ENCODE measurements at regions not wholly inside any gene's neighbourhood (a gene's known extent, or its start where the extent isn't known, plus 50 kb on each side); places are given as distances from the start of the nearest gene placed in this dataset.

- in situ Hi-C loops (cut with HindIII; ENCODE audit: low pct_ligation_motif_present, low pct_unique_long_range_greater_than_20kb, low sequenced_read_pairs) = no loop called here
Measured at GRCh38 chr4:59195839-59196238, 2004.3 kb upstream of the ADGRL3 start.

GRCh38 chr4:59200992-59201391 is 1999.1 kb upstream of the ADGRL3 start:
- in situ Hi-C loops (cut with HindIII; ENCODE audit: low pct_ligation_motif_present, low pct_unique_long_range_greater_than_20kb, low sequenced_read_pairs) = no loop called here
- DNase-seq = no peak

More at GRCh38 chr4:59195839-59196238, 2004.3 kb upstream of the ADGRL3 start:
- no peak for DNase-seq

- in situ Hi-C loops (cut with HindIII; ENCODE audit: low pct_ligation_motif_present, low pct_unique_long_range_greater_than_20kb, low sequenced_read_pairs) = no loop called here
- no peak for DNase-seq
Measured at GRCh38 chr4:59217910-59218631, 1982.1 kb upstream of the ADGRL3 start.

GRCh38 chr4:59222221-59222620 is 1977.9 kb upstream of the ADGRL3 start:
- in situ Hi-C loops (cut with HindIII; ENCODE audit: low pct_ligation_motif_present, low pct_unique_long_range_greater_than_20kb, low sequenced_read_pairs) = no loop called here
- DNase-seq = no peak

- no peak for DNase-seq
- in situ Hi-C loops (cut with HindIII; ENCODE audit: low pct_ligation_motif_present, low pct_unique_long_range_greater_than_20kb, low sequenced_read_pairs) = no loop called here
Measured at GRCh38 chr4:59223292-59223941, 1976.7 kb upstream of the ADGRL3 start.

- no peak for DNase-seq
- in situ Hi-C loops (cut with HindIII; ENCODE audit: low pct_ligation_motif_present, low pct_unique_long_range_greater_than_20kb, low sequenced_read_pairs) = no loop called here
Measured at GRCh38 chr4:59238212-59238611, 1961.9 kb upstream of the ADGRL3 start.

GRCh38 chr4:59240011-59240410 is 1960.1 kb upstream of the ADGRL3 start:
- no peak for DNase-seq
- in situ Hi-C loops (cut with HindIII; ENCODE audit: low pct_ligation_motif_present, low pct_unique_long_range_greater_than_20kb, low sequenced_read_pairs) = no loop called here

- no peak for DNase-seq
- in situ Hi-C loops (cut with HindIII; ENCODE audit: low pct_ligation_motif_present, low pct_unique_long_range_greater_than_20kb, low sequenced_read_pairs) = no loop called here
Measured at GRCh38 chr4:59243038-59243437, 1957.1 kb upstream of the ADGRL3 start.

- peak; percentile 27 for DNase-seq
- in situ Hi-C loops (cut with HindIII; ENCODE audit: low pct_ligation_motif_present, low pct_unique_long_range_greater_than_20kb, low sequenced_read_pairs) = no loop called here
Measured at GRCh38 chr4:59247032-59247431, 1953.1 kb upstream of the ADGRL3 start.

GRCh38 chr4:59248313-59248712 is 1951.8 kb upstream of the ADGRL3 start:
- DNase-seq = no peak
- in situ Hi-C loops (cut with HindIII; ENCODE audit: low pct_ligation_motif_present, low pct_unique_long_range_greater_than_20kb, low sequenced_read_pairs) = no loop called here

GRCh38 chr4:59249110-59249509 is 1951.0 kb upstream of the ADGRL3 start:
- DNase-seq = no peak
- in situ Hi-C loops (cut with HindIII; ENCODE audit: low pct_ligation_motif_present, low pct_unique_long_range_greater_than_20kb, low sequenced_read_pairs) = no loop called here

GRCh38 chr4:59258002-59258401 is 1942.1 kb upstream of the ADGRL3 start:
- DNase-seq = no peak
- in situ Hi-C loops (cut with HindIII; ENCODE audit: low pct_ligation_motif_present, low pct_unique_long_range_greater_than_20kb, low sequenced_read_pairs) = no loop called here

- in situ Hi-C loops (cut with HindIII; ENCODE audit: low pct_ligation_motif_present, low pct_unique_long_range_greater_than_20kb, low sequenced_read_pairs) = no loop called here
- DNase-seq = no peak
Measured at GRCh38 chr4:59307609-59308008, 1892.5 kb upstream of the ADGRL3 start.

GRCh38 chr4:59314637-59315036 is 1885.5 kb upstream of the ADGRL3 start:
- in situ Hi-C loops (cut with HindIII; ENCODE audit: low pct_ligation_motif_present, low pct_unique_long_range_greater_than_20kb, low sequenced_read_pairs) = no loop called here
- DNase-seq = no peak

- in situ Hi-C loops (cut with HindIII; ENCODE audit: low pct_ligation_motif_present, low pct_unique_long_range_greater_than_20kb, low sequenced_read_pairs) = no loop called here
- DNase-seq = no peak
Measured at GRCh38 chr4:59339631-59340030, 1860.5 kb upstream of the ADGRL3 start.

- no peak for DNase-seq
Measured at GRCh38 chr4:59341506-59341905, 1858.6 kb upstream of the ADGRL3 start.

GRCh38 chr4:59348949-59349348 is 1851.2 kb upstream of the ADGRL3 start:
- no peak for DNase-seq
- in situ Hi-C loops (cut with HindIII; ENCODE audit: low pct_ligation_motif_present, low pct_unique_long_range_greater_than_20kb, low sequenced_read_pairs) = no loop called here

More at GRCh38 chr4:59341506-59341905, 1858.6 kb upstream of the ADGRL3 start:
- in situ Hi-C loops (cut with HindIII; ENCODE audit: low pct_ligation_motif_present, low pct_unique_long_range_greater_than_20kb, low sequenced_read_pairs) = no loop called here

GRCh38 chr4:59369229-59369628 is 1830.9 kb upstream of the ADGRL3 start:
- in situ Hi-C loops (cut with HindIII; ENCODE audit: low pct_ligation_motif_present, low pct_unique_long_range_greater_than_20kb, low sequenced_read_pairs) = no loop called here
- no peak for DNase-seq

GRCh38 chr4:59374416-59374815 is 1825.7 kb upstream of the ADGRL3 start:
- no peak for DNase-seq
- in situ Hi-C loops (cut with HindIII; ENCODE audit: low pct_ligation_motif_present, low pct_unique_long_range_greater_than_20kb, low sequenced_read_pairs) = no loop called here

- DNase-seq = no peak
- in situ Hi-C loops (cut with HindIII; ENCODE audit: low pct_ligation_motif_present, low pct_unique_long_range_greater_than_20kb, low sequenced_read_pairs) = no loop called here
Measured at GRCh38 chr4:59380841-59381366, 1819.2 kb upstream of the ADGRL3 start.

Measured in ACHN (cell line).